ENCODE measurements at regions not wholly inside any gene's neighbourhood (a gene's known extent, or its start where the extent isn't known, plus 50 kb on each side); places are given as distances from the start of the nearest gene placed in this dataset.

DNA sequence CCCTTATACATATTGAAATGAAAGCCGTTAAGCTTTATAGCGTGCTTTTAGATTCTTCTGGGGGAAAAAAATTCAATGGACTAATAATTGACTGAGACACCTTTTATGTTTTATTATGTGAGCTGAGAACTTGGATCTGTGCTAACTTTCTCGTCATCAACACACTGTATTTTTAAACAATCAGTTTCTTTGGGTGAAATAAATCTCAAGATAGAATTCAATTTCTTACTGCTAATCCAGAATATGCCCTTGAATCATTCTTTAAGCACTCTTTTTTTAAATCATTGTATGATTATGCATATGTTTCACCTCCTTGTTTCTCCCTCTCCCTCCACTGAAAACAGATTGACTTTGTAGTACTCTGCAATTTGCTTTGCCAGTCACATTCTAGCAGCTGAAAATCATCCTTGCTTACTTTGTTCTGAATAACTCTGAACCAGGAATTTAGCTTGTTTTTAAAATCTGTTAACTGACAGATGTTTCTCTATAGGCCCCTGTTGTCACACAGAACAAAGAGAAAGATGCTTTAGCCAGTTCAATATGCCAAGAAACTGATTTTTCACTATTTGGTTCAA lies 81.5 kb downstream of the SLIT2 start:
- no peaks in the 10 kb centered on the region for H4K20me1 ChIP-seq (ENCODE audit: control insufficient read depth, insufficient read depth, insufficient read length)
- no peak overlapping the region for H4K5ac ChIP-seq (ENCODE audit: insufficient read length, low read depth, low read length)
- H3K23ac ChIP-seq (ENCODE audit: insufficient read length, low read depth, low read length), result no peak overlapping the region
- H3K9ac ChIP-seq (ENCODE audit: extremely low read depth, insufficient read length, low read length), result no peak overlapping the region
- H2BK5ac ChIP-seq (ENCODE audit: insufficient read length, low read length), result no peak overlapping the region
- no peaks in the 10 kb centered on the region for H3K79me1 ChIP-seq (ENCODE audit: insufficient read depth, low read depth, low read length, poor library complexity, severe bottlenecking)
- H3K9me3 Mint-ChIP-seq, result peaks cover 6 to 7% of the 10 kb centered on the region in 2 experiments; a peak in 4 of 5 replicates
- H3K36me3 Mint-ChIP-seq (ENCODE audit: insufficient read depth in 1 of 3, low read depth in 3 of 3), result peaks cover 2 to 13% (median 5%) of the 10 kb centered on the region in 3 experiments; a peak in 6 of 7 replicates
- no peaks in the 10 kb centered on the region for H3K27me3 Mint-ChIP-seq (ENCODE audit: low read depth)
- H3K79me2 ChIP-seq (ENCODE audit: insufficient read depth, low read length), result no peaks in the 10 kb centered on the region
- no peaks in the 10 kb centered on the region for H3K4me1 ChIP-seq (ENCODE audit: insufficient read depth, low read length)
- no peaks in the 10 kb centered on the region for H3K9me3 ChIP-seq (ENCODE audit: control insufficient read depth, low read depth, low read length)
- no peak overlapping the region for H4K91ac ChIP-seq (ENCODE audit: insufficient read length, low read depth, low read length)
- H3K23me2 ChIP-seq (ENCODE audit: insufficient read length, low read depth, low read length, poor library complexity, severe bottlenecking), result no peaks in the 10 kb centered on the region
- H2AFZ ChIP-seq (ENCODE audit: low read length), result no peak overlapping the region
- no CpG with 5 or more reads among the region's 3 CpGs for WGBS (ENCODE audit: extremely low coverage, insufficient read length, low lambda C conversion rate)
- H3K56ac ChIP-seq (ENCODE audit: insufficient read length, low read depth, low read length), result no peak overlapping the region
- no peak overlapping the region for H3K14ac ChIP-seq (ENCODE audit: insufficient read depth, low read length)
- H2BK15ac ChIP-seq (ENCODE audit: low read depth, low read length), result no peak overlapping the region
- H3K18ac ChIP-seq (ENCODE audit: insufficient read length, low read depth, low read length), result no peak overlapping the region
- H3K4me3 Mint-ChIP-seq, result peak overlapping the region in 1 of 2 experiments; percentile 39; a peak in 1 of 5 replicates
- H2BK12ac ChIP-seq (ENCODE audit: insufficient read length, low read depth, low read length), result no peak overlapping the region
- no peak overlapping the region for H4K8ac ChIP-seq (replicated peaks; ENCODE audit: insufficient read length, low read depth, low read length)
- TF ChIP-seq, protein P1, sequence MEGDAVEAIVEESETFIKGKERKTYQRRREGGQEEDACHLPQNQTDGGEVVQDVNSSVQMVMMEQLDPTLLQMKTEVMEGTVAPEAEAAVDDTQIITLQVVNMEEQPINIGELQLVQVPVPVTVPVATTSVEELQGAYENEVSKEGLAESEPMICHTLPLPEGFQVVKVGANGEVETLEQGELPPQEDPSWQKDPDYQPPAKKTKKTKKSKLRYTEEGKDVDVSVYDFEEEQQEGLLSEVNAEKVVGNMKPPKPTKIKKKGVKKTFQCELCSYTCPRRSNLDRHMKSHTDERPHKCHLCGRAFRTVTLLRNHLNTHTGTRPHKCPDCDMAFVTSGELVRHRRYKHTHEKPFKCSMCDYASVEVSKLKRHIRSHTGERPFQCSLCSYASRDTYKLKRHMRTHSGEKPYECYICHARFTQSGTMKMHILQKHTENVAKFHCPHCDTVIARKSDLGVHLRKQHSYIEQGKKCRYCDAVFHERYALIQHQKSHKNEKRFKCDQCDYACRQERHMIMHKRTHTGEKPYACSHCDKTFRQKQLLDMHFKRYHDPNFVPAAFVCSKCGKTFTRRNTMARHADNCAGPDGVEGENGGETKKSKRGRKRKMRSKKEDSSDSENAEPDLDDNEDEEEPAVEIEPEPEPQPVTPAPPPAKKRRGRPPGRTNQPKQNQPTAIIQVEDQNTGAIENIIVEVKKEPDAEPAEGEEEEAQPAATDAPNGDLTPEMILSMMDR (conservative IDR thresholded peaks at IDR 0.05), result no peak
- no peak for DNase-seq
- no peaks in the 10 kb centered on the region for H3K27me3 ChIP-seq (ENCODE audit: insufficient read depth, low read length)
- no peak overlapping the region for H3K27ac ChIP-seq (ENCODE audit: insufficient read length, low read depth, low read length)
- H3T11ph ChIP-seq (ENCODE audit: low read length), result no peak overlapping the region
- no peak overlapping the region for H2BK120ac ChIP-seq (ENCODE audit: low read depth, low read length, poor library complexity, severe bottlenecking)
- peak overlapping the region in 2 of 3 experiments; percentile 40 to 75; a peak in 2 of 7 replicates for H3K27ac Mint-ChIP-seq
- H3K4me2 ChIP-seq (ENCODE audit: insufficient read depth, insufficient read length, low read length), result no peak overlapping the region
- H3K4me1 Mint-ChIP-seq, result peaks cover 13 to 14% of the 10 kb centered on the region in 2 experiments
- H2BK20ac ChIP-seq (ENCODE audit: low read depth, low read length, poor library complexity, severe bottlenecking), result no peak overlapping the region
- no peak overlapping the region for H3K4ac ChIP-seq (ENCODE audit: low read depth, low read length)
- H2AK5ac ChIP-seq (ENCODE audit: insufficient read length, low read length), result no peak overlapping the region
